Effector CD4-positive, alpha-beta T cell (primary cell): ENCODE measurements at regions not wholly inside any gene's neighbourhood (a gene's known extent, or its start where the extent isn't known, plus 50 kb on each side); places are given as distances from the start of the nearest gene placed in this dataset.

Experiments
- DNase-seq: peaks from one replicate; pipeline ENCODE4 v3.0.0-alpha.2; 2020

GRCh38 chr9:107172160-107172978, 110.7 kb upstream of the RAD23B start:
- DNase-seq: peak; percentile 27

DNA sequence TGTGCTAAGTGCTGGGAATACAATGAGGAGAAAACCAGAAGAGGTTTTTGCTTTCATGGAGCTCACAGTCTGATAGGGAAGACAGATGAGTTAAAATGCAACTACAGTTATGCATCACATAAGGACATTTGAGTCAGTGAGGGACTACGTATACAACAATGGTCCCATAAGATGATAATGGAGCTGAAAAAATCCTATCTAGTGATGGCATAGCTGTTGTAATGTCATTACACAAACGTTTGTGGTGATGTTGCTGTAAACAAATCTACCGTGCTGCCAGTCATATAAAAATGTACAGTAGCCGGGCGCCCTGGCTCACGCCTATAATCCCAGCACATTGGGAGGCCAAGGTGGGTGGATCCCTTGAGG, 110.1 kb upstream of the RAD23B start:
- no peak for DNase-seq

- no peak for DNase-seq
Measured at GRCh38 chr9:107173422-107174180, 109.5 kb upstream of the RAD23B start.

GRCh38 chr9:107174441-107174840, 108.6 kb upstream of the RAD23B start:
- DNase-seq: no peak

GRCh38 chr9:107175041-107175440, 108.0 kb upstream of the RAD23B start:
- no peak for DNase-seq

DNA sequence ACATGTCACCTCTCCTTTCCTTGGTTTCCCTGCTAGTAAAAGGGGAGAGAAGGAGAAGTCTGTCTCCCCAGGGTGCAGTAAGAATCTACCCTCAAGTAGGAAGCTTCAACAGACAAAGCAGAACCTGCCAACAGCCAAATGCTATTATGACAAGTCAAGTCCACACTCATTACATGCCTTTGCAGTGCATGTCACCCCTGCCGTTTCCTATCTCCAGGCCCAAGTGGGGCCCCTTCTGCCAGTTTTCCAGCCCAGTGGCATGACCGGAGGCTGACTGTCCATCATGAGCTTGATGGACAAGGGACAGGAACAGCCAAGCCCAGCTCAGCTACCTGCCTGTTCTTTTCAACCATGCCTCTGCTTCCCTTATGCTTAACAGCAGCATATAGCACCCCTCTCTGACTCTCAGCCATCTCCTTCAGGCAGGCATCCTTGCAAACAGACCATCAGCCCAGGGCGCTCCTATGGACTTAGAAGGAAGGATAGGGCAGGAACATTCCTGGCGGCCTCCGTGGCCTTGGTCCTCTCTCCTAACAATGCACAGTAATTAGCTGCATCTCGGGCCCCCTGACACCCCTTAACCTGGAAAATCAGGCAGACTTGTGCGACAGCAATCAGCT, 107.2 kb upstream of the RAD23B start:
- DNase-seq: no peak

GRCh38 chr9:107176436-107177151, 106.5 kb upstream of the RAD23B start:
- DNase-seq: no peak

DNA sequence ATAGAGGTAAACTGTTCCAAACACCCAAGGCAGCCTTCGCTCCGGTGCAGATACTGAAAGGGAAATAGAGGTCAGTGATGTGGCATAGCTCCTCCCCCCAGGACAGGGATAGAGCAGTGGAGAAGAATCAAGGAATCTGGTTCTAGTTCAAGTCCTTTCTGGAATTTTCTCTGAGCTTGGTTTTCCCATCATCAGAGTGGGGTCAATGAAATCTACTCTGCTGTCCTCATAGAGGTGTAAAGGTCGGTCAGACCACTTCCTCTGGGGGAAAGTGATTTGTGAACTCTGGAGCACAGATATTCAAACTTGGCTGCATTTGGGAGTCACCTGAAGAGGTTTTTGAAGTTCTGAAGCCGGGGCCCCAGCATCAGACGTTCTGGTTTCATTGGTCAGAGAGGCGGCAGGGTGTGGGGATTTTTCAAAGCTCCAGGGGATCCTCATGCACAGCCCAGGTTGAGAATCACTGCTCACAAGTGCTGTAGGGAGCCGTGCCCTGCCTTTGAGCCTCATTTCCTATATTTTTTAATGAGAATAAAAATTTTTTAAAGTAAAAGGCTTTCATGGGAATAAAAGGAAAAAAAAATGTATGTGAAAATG, 105.7 kb upstream of the RAD23B start:
- no peak for DNase-seq

GRCh38 chr9:107177857-107178256, 105.2 kb upstream of the RAD23B start:
- no peak for DNase-seq

DNA sequence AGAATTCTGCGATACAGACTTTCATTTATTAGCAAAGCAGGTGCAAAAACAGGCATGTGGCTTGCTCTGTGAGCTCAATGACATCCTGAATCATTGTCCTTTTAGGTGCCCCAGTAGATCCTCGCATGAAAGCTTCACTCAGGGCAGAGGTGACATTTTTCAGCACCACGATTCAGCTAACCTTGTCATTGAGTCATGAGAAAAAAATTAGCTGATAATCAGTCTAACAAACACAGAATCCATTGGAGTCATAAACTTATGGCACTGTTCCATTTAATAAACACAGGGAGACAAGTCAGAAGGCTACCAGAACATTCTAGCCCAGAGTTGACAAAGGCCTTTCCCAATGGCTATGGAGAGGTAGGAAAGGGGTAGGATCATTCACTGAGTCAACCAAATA, 104.8 kb upstream of the RAD23B start:
- DNase-seq: no peak

DNA sequence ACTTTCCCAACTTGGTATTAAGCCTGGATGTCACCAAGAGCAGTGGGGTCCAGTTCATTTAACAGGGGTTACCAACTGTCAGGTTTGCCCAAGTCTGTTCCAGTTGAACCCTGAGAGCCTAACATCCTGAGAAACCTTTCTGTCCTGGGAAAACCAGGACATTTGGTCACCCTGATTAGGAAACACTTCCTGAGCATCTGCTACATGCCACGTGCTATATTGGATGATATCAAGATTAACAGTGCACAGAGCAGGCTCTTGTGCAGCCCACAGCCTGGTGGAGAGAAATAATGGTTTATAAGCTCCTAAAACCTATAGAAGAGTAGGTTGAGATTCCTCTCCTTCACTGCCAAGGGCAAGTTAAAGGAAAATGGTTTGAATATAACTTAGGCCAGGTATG, 102.9 kb upstream of the RAD23B start:
- no peak for DNase-seq

GRCh38 chr9:107183176-107183575, 99.9 kb upstream of the RAD23B start:
- no peak for DNase-seq

DNA sequence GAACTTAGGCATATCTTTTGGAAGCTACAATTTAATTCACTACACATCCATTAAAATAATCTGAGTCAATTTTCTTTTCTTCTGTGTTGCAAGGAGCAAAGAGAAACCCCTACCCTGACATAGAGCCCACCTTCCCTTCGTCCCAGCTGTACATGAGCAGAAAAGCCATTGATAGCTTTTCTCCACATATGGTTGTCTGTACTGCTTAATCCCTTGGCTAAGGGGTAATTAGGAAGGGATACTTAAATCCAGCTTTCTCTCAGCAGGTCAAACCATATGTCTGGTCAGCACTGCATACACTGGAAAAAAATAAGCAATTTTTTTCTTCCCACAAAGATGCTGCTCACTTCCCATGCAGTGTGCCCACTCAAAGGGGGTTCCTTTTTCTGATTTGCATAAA, 94.7 kb upstream of the RAD23B start:
- no peak for DNase-seq

- DNase-seq: no peak
Measured at GRCh38 chr9:107190061-107190935, 92.8 kb upstream of the RAD23B start.

GRCh38 chr9:107190936-107191290, 92.2 kb upstream of the RAD23B start:
- no peak for DNase-seq

- DNase-seq: no peak
Measured at GRCh38 chr9:107193251-107193650, 89.8 kb upstream of the RAD23B start.

DNA sequence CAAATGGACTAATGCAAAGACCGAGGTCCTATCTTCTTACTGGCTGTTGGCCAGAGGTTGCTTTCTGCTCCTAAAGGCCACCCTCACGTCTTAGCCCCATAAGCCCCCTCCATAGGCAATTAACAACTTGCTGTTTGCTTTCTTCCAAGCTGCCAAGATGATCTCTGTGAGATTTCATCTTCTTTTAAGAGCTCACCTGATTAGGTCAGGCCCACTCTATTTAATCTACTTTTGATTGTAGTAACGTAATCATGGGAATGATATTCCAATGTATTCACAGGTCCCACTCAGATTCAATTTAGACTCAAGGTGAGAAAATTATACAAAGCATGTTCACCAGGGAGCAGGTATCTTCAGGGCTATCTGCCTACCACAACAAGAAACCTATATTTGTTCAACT, 84.4 kb upstream of the RAD23B start:
- DNase-seq: no peak

DNA sequence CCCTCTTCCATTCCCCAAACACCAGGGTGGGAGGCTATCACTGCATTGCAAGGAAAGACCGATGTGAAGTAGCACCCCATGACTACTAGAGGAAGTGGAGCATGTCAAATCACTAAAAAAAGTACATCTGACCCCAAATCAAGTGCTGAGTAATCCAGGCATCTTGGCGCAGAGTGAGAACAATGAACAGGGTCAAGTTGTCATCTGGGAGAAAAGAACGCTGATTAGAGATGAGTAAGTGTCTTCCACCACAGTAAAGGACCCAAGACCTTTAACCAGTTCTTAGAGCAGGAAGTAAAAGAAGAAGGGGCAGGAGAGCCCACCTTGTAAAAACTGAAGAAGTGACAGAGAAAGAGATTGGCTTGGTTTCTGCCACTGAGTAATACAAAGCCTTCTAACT, 75.0 kb upstream of the RAD23B start:
- DNase-seq: no peak

- no peak for DNase-seq
Measured at GRCh38 chr9:107210775-107211174, 72.3 kb upstream of the RAD23B start.

GRCh38 chr9:107211284-107211923, 71.7 kb upstream of the RAD23B start:
- no peak for DNase-seq

GRCh38 chr9:107212613-107213012, 70.5 kb upstream of the RAD23B start:
- no peak for DNase-seq
